Mesothelial cell of epicardium (in vitro differentiated cells): ENCODE measurements at regions not wholly inside any gene's neighbourhood (a gene's known extent, or its start where the extent isn't known, plus 50 kb on each side); places are given as distances from the start of the nearest gene placed in this dataset.

Source experiments
- DNase-seq, 2 experiments: peaks; one replicate each; pipeline ENCODE4 v3.0.0; 2021; ENCODE audit warnings: low spot score in 2 of 2; ENCODE audit not compliant: unreplicated experiment in 2 of 2
- H3K27ac Mint-ChIP-seq: 2 replicates; pipeline ENCODE4 v1.8.0; 2021; ENCODE audit warnings: mixed read lengths
- H3K27me3 Mint-ChIP-seq: 2 replicates; pipeline ENCODE4 v1.8.0; 2021; ENCODE audit warnings: low read depth, mixed read lengths
- H3K36me3 Mint-ChIP-seq: 2 replicates; pipeline ENCODE4 v1.8.0; 2021; ENCODE audit warnings: mixed read lengths
- H3K4me1 Mint-ChIP-seq: 2 replicates; pipeline ENCODE4 v1.8.0; 2021; ENCODE audit warnings: mixed read lengths
- H3K4me3 Mint-ChIP-seq: 2 replicates; pipeline ENCODE4 v1.8.0; 2021; ENCODE audit warnings: mild to moderate bottlenecking, moderate library complexity, mixed read lengths
- H3K9me3 Mint-ChIP-seq: 2 replicates; pipeline ENCODE4 v1.8.0; 2021; ENCODE audit warnings: mixed read lengths
- TF ChIP-seq, protein P1 (sequence below): fragments of 200-600 bp; sonication (generic); IDR thresholded peaks from one replicate; pipeline ENCODE4 v1.5.0; 2021; ENCODE audit warnings: antibody characterized with exemption; ENCODE audit not compliant: unreplicated experiment

DNA sequence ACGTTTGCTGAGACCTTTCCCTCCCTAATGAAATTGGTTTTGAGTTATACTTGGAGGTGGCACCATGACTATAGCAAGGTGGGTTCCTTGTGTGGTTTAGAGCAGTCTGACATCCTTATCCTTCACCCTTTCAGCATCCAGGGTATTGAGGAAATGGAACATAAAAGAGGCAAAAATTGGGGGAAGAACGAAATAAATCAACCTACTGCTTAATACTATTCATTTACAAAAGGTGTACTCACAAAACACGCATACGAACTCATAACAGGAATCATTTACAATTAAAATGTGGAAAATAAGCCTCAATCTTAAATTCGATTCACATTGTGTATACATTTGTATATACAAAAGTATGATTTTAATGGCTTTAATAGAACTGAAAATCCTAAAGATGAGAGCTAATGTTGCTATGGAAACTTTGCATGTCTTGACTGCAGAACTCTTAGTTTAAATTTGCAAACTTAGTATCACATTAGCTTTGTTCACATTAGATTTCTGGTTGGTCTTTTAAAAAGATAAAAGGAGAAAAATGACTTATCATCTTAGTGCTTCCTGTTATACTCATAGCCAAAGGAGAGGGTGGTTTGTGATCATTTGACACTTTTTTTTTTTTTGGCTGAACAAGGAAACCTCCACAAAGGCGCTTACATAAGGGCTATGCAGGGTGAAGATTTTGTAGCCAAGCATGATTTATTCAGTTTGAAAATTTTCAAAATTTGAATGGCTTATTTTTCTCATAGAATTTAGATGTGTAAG, 76.1 kb upstream of the ATXN1 start:
- TF ChIP-seq, protein P1, sequence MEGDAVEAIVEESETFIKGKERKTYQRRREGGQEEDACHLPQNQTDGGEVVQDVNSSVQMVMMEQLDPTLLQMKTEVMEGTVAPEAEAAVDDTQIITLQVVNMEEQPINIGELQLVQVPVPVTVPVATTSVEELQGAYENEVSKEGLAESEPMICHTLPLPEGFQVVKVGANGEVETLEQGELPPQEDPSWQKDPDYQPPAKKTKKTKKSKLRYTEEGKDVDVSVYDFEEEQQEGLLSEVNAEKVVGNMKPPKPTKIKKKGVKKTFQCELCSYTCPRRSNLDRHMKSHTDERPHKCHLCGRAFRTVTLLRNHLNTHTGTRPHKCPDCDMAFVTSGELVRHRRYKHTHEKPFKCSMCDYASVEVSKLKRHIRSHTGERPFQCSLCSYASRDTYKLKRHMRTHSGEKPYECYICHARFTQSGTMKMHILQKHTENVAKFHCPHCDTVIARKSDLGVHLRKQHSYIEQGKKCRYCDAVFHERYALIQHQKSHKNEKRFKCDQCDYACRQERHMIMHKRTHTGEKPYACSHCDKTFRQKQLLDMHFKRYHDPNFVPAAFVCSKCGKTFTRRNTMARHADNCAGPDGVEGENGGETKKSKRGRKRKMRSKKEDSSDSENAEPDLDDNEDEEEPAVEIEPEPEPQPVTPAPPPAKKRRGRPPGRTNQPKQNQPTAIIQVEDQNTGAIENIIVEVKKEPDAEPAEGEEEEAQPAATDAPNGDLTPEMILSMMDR = no peak
- peaks cover 2% of the 10 kb centered on the region for H3K27me3 Mint-ChIP-seq
- no peaks in the 10 kb centered on the region for H3K9me3 Mint-ChIP-seq
- no peak overlapping the region for H3K4me3 Mint-ChIP-seq
- H3K36me3 Mint-ChIP-seq = no peaks in the 10 kb centered on the region
- peaks cover 5% of the 10 kb centered on the region for H3K4me1 Mint-ChIP-seq
- H3K27ac Mint-ChIP-seq = no peak overlapping the region
- DNase-seq = no peak

DNA sequence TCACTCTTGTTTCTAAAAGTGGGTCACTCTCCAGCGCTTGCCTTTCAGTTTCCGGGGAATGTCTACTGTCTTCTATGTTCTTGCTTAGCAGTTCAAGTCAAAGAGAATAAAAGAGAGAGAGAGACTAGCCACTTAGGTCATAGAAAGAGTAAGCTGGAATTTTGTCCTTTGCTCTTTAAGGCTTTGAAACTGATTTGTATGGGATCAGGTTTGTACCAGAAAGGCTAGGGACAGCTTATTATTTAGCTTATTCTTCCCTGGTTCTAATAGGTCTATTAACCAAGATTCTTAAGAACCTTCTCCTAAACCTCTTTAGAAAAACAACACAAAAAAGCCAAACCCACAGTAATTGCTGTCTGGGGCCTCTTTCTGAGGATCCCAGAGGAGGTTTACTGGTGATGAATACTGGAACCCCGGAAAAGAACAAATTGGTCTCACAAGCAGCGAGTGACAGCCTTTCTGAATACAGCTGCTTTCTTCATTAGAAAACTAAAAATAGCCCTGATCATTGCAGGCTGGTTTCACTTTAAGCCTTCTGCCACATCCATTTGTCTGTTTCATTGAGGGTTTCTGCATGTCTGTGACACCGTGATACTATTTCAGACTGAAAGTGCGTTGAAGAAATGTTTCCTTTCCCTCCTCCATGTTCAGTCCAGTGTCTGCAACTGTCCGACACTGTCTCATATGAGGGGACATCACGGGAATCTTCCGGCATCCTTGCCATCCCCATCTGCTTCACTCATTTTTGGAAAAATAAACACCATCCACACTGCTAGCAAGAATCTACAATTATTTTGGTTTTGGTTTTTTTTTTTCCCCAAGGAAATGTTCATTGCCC, 75.1 kb upstream of the ATXN1 start:
- no peak overlapping the region for H3K27ac Mint-ChIP-seq
- no peak for DNase-seq
- peaks cover 2% of the 10 kb centered on the region for H3K27me3 Mint-ChIP-seq
- no peaks in the 10 kb centered on the region for H3K36me3 Mint-ChIP-seq
- TF ChIP-seq, protein P1 = no peak
- H3K4me3 Mint-ChIP-seq = no peak overlapping the region
- H3K9me3 Mint-ChIP-seq = no peaks in the 10 kb centered on the region
- H3K4me1 Mint-ChIP-seq = peaks cover 8% of the 10 kb centered on the region

DNA sequence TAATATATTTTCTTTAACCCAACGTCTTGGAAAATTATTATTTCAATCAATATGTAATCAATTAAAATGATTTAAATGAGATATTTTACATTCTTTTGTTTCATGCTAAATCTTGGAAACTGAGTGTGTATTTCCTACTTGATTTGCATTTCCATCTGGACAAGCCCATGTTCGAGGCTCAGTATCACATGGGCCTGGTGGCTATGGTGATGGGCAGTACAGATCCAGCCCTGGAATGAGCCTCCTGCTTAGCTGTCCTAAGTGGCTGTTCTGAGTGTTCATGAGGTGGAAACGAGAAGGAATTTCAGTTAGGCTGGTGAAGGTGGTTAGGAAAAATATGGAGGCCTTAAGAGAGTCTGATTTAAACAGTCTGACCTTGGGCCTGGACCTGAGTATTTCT, 73.0 kb upstream of the ATXN1 start:
- DNase-seq = no peak
- Mint-ChIP-seq H3K4me1 (peaks cover 7% of the 10 kb centered on the region), H3K4me3 (no peak overlapping the region), H3K27me3 (peaks cover 2% of the 10 kb centered on the region), H3K9me3 (no peaks in the 10 kb centered on the region), H3K27ac (no peak overlapping the region), H3K36me3 (no peaks in the 10 kb centered on the region)
- TF ChIP-seq, protein P1 = no peak

DNA sequence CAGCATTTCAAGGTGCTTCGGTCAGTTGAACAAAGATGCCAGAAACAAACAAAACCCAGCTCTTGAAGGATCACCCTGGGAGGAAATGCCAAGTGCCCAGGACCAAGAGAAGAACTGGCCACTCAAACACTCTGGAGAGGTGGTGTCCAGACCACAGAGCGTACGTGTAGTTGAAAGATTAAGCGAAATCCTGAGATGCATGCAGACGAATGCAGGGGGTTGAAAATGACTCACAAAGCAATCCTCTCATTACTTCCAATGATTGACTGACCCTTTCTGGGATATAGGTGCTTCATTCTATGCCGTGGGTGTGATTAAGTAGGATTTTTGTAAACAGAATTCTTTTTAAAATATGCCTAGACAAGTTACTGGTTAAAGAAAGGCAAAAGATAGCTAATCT, 71.5 kb upstream of the ATXN1 start:
- peaks cover 7% of the 10 kb centered on the region for H3K4me1 Mint-ChIP-seq
- H3K4me3 Mint-ChIP-seq = no peak overlapping the region
- no peaks in the 10 kb centered on the region for H3K36me3 Mint-ChIP-seq
- no peak overlapping the region for H3K27ac Mint-ChIP-seq
- peaks cover 2% of the 10 kb centered on the region for H3K27me3 Mint-ChIP-seq
- no peak for DNase-seq
- TF ChIP-seq, protein P1 = no peak
- H3K9me3 Mint-ChIP-seq = no peaks in the 10 kb centered on the region

DNA sequence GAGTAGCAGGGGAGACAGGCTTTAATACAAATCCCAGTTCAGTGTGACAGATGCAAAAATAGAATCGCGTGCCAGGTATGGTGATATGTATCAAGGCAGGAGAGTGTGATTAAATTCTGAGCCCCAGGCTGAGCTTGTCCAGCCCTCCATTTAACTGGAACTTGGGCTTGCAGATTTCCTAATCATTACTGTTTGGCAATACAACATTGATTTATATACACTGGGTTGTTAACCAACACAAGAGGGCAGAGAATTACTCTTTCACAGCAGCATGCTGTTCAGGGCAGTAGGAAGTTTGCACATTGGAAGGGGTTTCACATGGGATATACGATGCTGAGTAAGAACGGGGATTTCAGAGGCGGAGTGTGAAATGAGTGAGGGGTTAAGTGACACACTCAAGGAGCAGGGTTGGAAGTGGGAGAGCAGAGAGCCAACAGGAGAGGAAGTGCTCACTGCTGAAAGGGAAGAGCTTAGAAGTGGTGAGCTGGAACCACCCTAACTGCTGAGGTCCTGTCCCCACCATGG, 70.8 kb upstream of the ATXN1 start:
- Mint-ChIP-seq H3K4me3 (no peak overlapping the region), H3K36me3 (no peaks in the 10 kb centered on the region), H3K27me3 (peaks cover 8% of the 10 kb centered on the region), H3K4me1 (peaks cover 7% of the 10 kb centered on the region), H3K9me3 (no peaks in the 10 kb centered on the region), H3K27ac (no peak overlapping the region)
- no peak for DNase-seq
- TF ChIP-seq, protein P1 = no peak
